ENCODE measurements at regions not wholly inside any gene's neighbourhood (a gene's known extent, or its start where the extent isn't known, plus 50 kb on each side); places are given as distances from the start of the nearest gene placed in this dataset.
"Not testable (repeated sequence)": the region's sequence is repeated elsewhere in the genome, so short reads cannot be mapped to it uniquely, and the experiment has no call there.

- Histone ChIP-seq H3K9me3 (no peaks in the 10 kb centered on the region), H3K4me3 (no peak overlapping the region), H3K4me1 (no peaks in the 10 kb centered on the region), H3K27ac (no peak overlapping the region), H3K27me3 (no peaks in the 10 kb centered on the region), H3K36me3 (no peaks in the 10 kb centered on the region)
- intact Hi-C loops (cut with DNase I; ENCODE audit: low total_unique reads): no loop called here
- DNase-seq: no peak
- TF ChIP-seq, protein P1, sequence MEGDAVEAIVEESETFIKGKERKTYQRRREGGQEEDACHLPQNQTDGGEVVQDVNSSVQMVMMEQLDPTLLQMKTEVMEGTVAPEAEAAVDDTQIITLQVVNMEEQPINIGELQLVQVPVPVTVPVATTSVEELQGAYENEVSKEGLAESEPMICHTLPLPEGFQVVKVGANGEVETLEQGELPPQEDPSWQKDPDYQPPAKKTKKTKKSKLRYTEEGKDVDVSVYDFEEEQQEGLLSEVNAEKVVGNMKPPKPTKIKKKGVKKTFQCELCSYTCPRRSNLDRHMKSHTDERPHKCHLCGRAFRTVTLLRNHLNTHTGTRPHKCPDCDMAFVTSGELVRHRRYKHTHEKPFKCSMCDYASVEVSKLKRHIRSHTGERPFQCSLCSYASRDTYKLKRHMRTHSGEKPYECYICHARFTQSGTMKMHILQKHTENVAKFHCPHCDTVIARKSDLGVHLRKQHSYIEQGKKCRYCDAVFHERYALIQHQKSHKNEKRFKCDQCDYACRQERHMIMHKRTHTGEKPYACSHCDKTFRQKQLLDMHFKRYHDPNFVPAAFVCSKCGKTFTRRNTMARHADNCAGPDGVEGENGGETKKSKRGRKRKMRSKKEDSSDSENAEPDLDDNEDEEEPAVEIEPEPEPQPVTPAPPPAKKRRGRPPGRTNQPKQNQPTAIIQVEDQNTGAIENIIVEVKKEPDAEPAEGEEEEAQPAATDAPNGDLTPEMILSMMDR (IDR thresholded peaks at IDR 0.05): no peak
- TF ChIP-seq POLR2A (IDR thresholded peaks at IDR 0.05): no peak
These were observed 234.9 kb upstream of the TARS1 start for GRCh38 chr5:33205727-33206410.

DNA sequence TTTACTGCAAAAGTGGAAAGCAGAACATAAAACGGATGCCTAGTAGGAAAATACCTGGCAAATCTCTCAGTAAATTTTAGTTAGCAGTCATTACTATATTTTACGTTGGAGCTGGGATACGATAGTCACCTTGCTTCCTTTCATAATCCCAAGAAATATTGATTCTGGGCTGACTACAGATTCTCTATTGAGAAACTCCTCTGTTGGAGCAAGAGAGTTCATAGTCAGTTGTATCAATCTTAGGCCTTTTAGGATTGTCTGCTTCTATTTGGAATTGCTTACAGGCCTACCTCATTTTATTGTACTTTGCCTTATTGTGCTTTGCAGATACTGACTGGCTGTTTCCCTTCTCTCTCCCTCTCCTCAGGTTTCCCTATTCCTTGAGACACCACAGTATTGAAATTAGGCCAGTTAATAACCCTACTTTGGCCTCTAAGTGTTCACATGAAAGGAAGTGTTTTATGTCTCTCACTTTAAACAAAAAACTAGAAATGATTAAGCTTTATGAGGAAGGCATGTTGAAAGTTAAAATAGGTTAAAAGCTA lies 233.7 kb upstream of the TARS1 start:
- Histone ChIP-seq H3K4me3 (no peak overlapping the region), H3K9me3 (no peaks in the 10 kb centered on the region), H3K4me1 (no peaks in the 10 kb centered on the region), H3K27me3 (no peaks in the 10 kb centered on the region), H3K27ac (no peak overlapping the region), H3K36me3 (no peaks in the 10 kb centered on the region)
- TF ChIP-seq, protein P1 (IDR thresholded peaks at IDR 0.05): no peak
- no peak for TF ChIP-seq POLR2A (IDR thresholded peaks at IDR 0.05)
- intact Hi-C loops (cut with DNase I; ENCODE audit: low total_unique reads): no loop called here
- DNase-seq: no peak

GRCh38 chr5:33209252-33209651 lies 231.5 kb upstream of the TARS1 start:
- DNase-seq: no peak
- TF ChIP-seq, protein P1 (IDR thresholded peaks at IDR 0.05): no peak
- TF ChIP-seq POLR2A (IDR thresholded peaks at IDR 0.05): no peak
- Histone ChIP-seq H3K9me3 (no peaks in the 10 kb centered on the region), H3K27ac (no peak overlapping the region), H3K36me3 (no peaks in the 10 kb centered on the region), H3K4me3 (no peak overlapping the region), H3K4me1 (no peaks in the 10 kb centered on the region), H3K27me3 (no peaks in the 10 kb centered on the region)
- intact Hi-C loops (cut with DNase I; ENCODE audit: low total_unique reads): no loop called here

GRCh38 chr5:33210221-33210620 lies 230.5 kb upstream of the TARS1 start:
- intact Hi-C loops (cut with DNase I; ENCODE audit: low total_unique reads); H3K36me3 ChIP-seq; H3K9me3 ChIP-seq; H3K4me1 ChIP-seq; H3K27me3 ChIP-seq; H3K4me3 ChIP-seq; H3K27ac ChIP-seq; DNase-seq: not testable (repeated sequence)

GRCh38 chr5:33210978-33211377 lies 229.8 kb upstream of the TARS1 start:
- no peak overlapping the region for H3K4me3 ChIP-seq
- intact Hi-C loops (cut with DNase I; ENCODE audit: low total_unique reads): no loop called here
- no peaks in the 10 kb centered on the region for H3K36me3 ChIP-seq
- no peak for DNase-seq
- no peaks in the 10 kb centered on the region for H3K4me1 ChIP-seq
- H3K27ac ChIP-seq: no peak overlapping the region
- no peaks in the 10 kb centered on the region for H3K27me3 ChIP-seq
- H3K9me3 ChIP-seq: no peaks in the 10 kb centered on the region
- no peak for TF ChIP-seq POLR2A (IDR thresholded peaks at IDR 0.05)
- TF ChIP-seq, protein P1 (IDR thresholded peaks at IDR 0.05): no peak

Data from uterus (tissue), 3 donors.